ENCODE measurements at regions not wholly inside any gene's neighbourhood (a gene's known extent, or its start where the extent isn't known, plus 50 kb on each side); places are given as distances from the start of the nearest gene placed in this dataset.

- H3K36me3 ChIP-seq, result no peaks in the 10 kb centered on the region
- no peak for TF ChIP-seq CTCF (IDR thresholded peaks at IDR 0.05; ENCODE audit: low read depth, low read length)
These were observed 65.4 kb upstream of the WWC1 start for GRCh38 chr5:168226012-168226411.

GRCh38 chr5:168227001-168227400 lies 64.4 kb upstream of the WWC1 start:
- Histone ChIP-seq H3K36me3 (no peaks in the 10 kb centered on the region), H3K4me1 (no peaks in the 10 kb centered on the region), H3K9me3 (no peaks in the 10 kb centered on the region), H3K27me3 (peaks cover 5% of the 10 kb centered on the region; the same call in 1 of the 2 replicates), H3K4me3 (ENCODE audit: low read depth, low read length) (no peak overlapping the region)
- DNase-seq, result no peak
- TF ChIP-seq CTCF (IDR thresholded peaks at IDR 0.05; ENCODE audit: low read depth, low read length), result no peak

More at GRCh38 chr5:168226012-168226411, 65.4 kb upstream of the WWC1 start:
- Histone ChIP-seq H3K4me3 (ENCODE audit: low read depth, low read length) (no peak overlapping the region), H3K9me3 (no peaks in the 10 kb centered on the region), H3K27me3 (peaks cover 5% of the 10 kb centered on the region; the same call in 1 of the 2 replicates), H3K4me1 (no peaks in the 10 kb centered on the region)
- no peak for DNase-seq

GRCh38 chr5:168227973-168228615 lies 63.4 kb upstream of the WWC1 start:
- H3K36me3 ChIP-seq, result no peaks in the 10 kb centered on the region
- no peaks in the 10 kb centered on the region; the same call in 1 of the 2 replicates for H3K27me3 ChIP-seq
- H3K4me1 ChIP-seq, result no peaks in the 10 kb centered on the region
- no peak overlapping the region for H3K4me3 ChIP-seq (ENCODE audit: low read depth, low read length)
- no peak for DNase-seq
- no peaks in the 10 kb centered on the region for H3K9me3 ChIP-seq
- no peak for TF ChIP-seq CTCF (IDR thresholded peaks at IDR 0.05; ENCODE audit: low read depth, low read length)

GRCh38 chr5:168228668-168229067 lies 62.8 kb upstream of the WWC1 start:
- H3K36me3 ChIP-seq, result no peaks in the 10 kb centered on the region
- no peak overlapping the region for H3K4me3 ChIP-seq (ENCODE audit: low read depth, low read length)
- H3K9me3 ChIP-seq, result no peaks in the 10 kb centered on the region
- DNase-seq, result no peak
- H3K27me3 ChIP-seq, result no peaks in the 10 kb centered on the region
- no peak for TF ChIP-seq CTCF (IDR thresholded peaks at IDR 0.05; ENCODE audit: low read depth, low read length)
- H3K4me1 ChIP-seq, result no peaks in the 10 kb centered on the region

GRCh38 chr5:168234133-168234532 lies 57.3 kb upstream of the WWC1 start:
- Histone ChIP-seq H3K4me3 (ENCODE audit: low read depth, low read length) (no peak overlapping the region), H3K36me3 (no peaks in the 10 kb centered on the region), H3K27me3 (no peaks in the 10 kb centered on the region), H3K4me1 (no peaks in the 10 kb centered on the region), H3K9me3 (no peaks in the 10 kb centered on the region)
- no peak for TF ChIP-seq CTCF (IDR thresholded peaks at IDR 0.05; ENCODE audit: low read depth, low read length)
- no peak for DNase-seq

- Histone ChIP-seq H3K36me3 (no peaks in the 10 kb centered on the region), H3K9me3 (no peaks in the 10 kb centered on the region; the same call in 1 of the 2 replicates), H3K27me3 (no peaks in the 10 kb centered on the region), H3K4me3 (ENCODE audit: low read depth, low read length) (no peak overlapping the region), H3K4me1 (no peaks in the 10 kb centered on the region)
- TF ChIP-seq CTCF (IDR thresholded peaks at IDR 0.05; ENCODE audit: low read depth, low read length), result no peak
- DNase-seq, result no peak
These were observed 53.0 kb upstream of the WWC1 start for GRCh38 chr5:168238463-168238862.

All from BE2C (cell line).